GM18909 (cell line): ENCODE measurements at regions not wholly inside any gene's neighbourhood (a gene's known extent, or its start where the extent isn't known, plus 50 kb on each side); places are given as distances from the start of the nearest gene placed in this dataset.
"Not testable (repeated sequence)": the region's sequence is repeated elsewhere in the genome, so short reads cannot be mapped to it uniquely, and the experiment has no call there.

Source experiments
- ATAC-seq: cut with Tn5 transposase; IDR thresholded peaks from one replicate; pipeline ENCODE4 v1.9.1; 2021; ENCODE audit warnings: mild to moderate bottlenecking; ENCODE audit not compliant: unreplicated experiment, poor library complexity

- ATAC-seq = no peak
Observed at GRCh38 chr12:84091651-84092050, 820.9 kb downstream of the SLC6A15 start.

DNA sequence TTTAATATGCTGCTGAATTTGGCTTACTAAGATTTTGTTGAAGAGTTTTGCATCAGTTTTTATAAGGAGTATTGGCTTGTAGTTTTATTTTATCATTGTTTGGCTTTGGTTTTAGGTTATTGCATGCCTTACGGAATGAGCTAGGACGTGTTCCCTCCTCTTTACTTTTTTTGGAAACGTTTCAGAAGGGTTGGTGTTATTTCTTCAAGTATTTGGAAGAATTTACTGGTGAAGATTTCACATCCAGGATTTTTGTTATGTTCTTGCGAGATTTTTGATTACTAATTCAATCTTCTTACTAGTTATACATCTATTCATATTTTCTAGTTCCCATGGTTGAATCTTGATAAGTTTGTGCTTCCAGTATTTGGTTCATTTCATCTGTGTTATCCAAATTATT lies 823.2 kb downstream of the SLC6A15 start:
- no peak for ATAC-seq

- no peak for ATAC-seq
Observed at GRCh38 chr12:84085046-84085445, 827.6 kb downstream of the SLC6A15 start.

DNA sequence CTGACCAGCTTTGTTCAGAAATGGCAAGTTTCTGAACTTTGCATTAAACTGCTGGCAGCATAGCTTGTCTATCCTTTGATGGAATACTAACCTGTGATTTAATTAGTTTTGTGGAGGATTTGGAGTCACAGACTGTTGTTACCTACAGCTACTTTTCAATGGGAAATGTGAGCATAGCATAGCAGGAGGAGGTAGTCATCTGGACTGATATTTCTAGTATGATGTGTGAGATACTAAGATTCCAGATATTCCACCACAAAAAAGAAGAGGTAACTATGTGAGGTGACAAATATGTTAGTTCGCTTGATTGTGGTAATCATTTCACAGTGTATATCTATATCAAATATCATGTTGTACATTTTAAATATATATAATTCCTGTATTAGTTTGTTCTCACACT lies 833.0 kb downstream of the SLC6A15 start:
- no peak for ATAC-seq

DNA sequence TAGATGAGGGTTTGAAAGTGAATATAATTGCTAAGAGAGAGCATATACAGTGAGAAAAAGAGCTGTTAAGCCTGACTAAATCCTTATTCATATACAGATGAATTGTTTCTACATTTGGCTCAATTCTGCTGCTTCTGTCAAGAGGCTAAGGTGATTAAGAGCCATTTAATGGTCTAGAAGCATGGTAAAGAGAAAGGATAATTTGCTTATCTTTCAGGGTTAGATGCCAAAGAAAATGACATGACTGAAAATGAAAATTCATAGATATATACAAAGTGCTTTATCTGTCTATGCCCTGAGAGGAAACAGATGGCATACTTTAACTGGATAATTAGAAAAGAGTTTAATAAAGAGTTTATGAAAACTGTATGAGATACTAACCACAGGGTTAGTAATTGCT lies 834.9 kb downstream of the SLC6A15 start:
- ATAC-seq = no peak

- no peak for ATAC-seq
Observed at GRCh38 chr12:84075991-84076390, 836.6 kb downstream of the SLC6A15 start.

- ATAC-seq = no peak
Observed at GRCh38 chr12:84073401-84073800, 839.2 kb downstream of the SLC6A15 start.

DNA sequence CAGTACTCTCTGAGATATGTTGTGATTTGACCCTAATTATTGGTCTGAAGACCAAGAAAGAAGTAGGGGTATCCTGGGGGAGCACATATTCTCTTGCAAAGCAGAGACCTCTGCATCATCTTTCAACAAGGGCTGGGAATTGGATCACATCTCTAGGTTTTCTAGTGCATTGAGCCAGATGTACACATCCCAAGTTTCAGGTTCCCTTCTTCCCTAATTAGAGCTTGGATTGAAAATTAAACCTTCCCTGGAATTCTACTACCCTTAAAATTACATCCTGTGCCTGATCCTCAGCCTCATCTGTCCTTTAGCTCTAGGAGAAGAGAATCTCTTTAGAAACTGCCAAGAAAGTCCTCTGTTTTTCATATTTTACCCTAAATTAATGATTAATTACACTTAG lies 839.6 kb downstream of the SLC6A15 start:
- ATAC-seq = no peak

DNA sequence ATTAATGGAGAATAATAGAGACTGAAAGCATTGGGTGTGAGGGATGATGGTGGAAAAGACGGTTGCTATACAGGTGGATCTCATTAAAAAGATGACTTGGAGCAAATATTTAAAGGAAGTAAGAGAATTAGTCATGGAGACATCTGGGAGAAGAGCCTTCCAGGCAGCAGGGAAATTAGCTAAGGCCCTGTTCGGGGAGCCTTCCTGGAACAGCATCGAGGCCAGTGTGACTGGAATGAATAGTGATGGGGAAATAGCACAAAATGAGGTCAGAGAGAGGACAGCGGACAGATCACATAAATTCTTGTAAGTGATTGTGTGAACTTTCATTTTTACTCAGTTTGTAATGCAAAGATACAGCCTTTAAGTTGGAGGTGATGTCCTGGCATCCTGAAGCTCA lies 842.3 kb downstream of the SLC6A15 start:
- ATAC-seq = no peak

DNA sequence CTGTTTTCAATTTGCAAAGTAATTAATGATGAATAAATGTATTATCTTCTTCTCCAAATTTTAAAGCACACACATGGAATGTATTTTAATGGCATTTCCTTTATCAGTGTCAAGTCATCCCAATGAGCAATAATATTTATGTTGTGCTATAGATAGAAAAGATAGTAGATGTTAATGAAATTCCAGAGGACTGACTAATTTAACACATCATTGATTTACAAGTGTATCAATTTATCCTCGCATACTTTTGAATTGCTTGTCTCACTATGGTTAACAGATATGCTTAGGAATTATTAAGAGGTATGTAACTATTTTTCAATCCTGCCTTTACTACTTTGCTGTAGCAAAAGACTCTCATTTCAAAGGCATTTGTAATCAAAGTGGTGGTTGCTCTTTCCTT lies 842.9 kb downstream of the SLC6A15 start:
- no peak for ATAC-seq

GRCh38 chr12:84069198-84069597 lies 843.4 kb downstream of the SLC6A15 start:
- ATAC-seq = no peak

DNA sequence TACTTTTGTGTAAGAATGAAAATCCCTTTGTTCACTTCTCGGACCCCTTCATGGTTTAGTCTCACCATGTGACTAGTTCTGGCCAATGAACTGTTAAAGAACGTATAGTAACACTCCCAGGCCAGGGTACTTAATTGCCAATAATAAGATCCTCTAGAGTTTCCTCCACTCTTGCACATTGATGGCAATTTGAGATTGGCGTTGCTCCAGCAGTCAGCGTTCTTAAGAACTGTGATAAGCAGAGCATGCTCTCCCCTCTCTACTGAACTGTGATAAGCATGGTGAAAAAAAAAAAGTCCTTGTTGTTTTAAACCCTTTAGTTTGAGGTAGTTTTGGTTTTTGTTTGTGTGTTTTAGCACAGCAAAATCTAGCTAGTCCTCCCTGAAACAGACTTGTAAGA lies 854.5 kb downstream of the SLC6A15 start:
- ATAC-seq = no peak

- no peak for ATAC-seq
Observed at GRCh38 chr12:84054811-84055210, 857.8 kb downstream of the SLC6A15 start.

DNA sequence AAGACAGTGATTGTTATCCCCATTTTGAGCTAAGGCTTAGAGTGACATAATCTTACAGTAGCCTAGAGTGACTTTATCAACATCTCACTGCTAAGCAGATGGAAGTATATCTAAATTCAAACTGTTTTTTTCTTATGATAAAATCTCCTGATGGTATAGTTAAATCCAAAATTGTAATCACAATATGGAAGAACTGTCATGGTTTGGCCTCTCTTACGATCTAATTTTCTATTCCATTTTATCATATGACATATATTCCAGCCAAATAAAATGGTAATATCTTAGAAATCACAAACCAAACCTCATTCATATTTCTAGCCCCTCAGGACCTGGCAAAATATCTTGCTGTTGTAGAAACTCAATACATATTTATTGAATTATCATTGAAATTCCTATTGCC lies 864.7 kb downstream of the SLC6A15 start:
- no peak for ATAC-seq

GRCh38 chr12:84046859-84047258 lies 865.7 kb downstream of the SLC6A15 start:
- no peak for ATAC-seq

DNA sequence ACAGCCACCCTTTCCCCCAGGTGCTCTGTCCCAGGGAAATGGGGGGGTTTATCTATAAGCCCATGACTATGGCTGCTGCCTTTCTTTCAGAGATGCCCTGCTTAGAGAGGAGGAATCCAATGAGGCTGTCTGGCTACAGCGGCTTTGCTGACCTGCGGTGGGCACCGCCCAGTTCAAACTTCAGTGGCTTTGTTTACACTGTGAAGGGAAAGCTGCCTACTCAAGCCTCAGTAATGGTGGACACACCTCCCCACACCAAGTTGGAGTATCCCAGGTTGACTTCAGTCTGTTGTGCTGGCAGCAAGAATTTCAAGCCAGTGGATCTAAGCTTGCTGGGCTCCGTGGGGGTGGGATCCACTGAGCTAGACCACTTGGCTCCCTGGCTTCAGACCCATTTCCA lies 869.2 kb downstream of the SLC6A15 start:
- no peak for ATAC-seq

DNA sequence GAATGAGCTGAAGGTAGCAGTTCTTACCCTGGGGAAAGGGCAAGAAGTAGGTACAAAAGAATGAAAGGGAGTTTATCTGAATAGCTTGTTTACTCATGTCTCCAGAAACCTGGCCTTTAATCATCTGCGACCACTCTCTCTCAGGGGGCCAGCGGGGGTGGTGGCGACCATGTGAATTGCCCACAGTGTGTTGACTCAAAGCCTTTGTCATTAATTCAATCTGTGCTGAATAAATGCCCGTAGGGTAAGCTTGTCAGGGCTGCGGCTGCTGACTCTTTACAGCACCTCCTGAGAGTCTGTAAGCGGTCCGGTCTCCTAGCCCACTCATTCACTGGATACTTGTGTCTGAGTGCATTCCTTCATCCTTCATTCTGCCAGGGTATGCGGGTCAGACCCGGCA lies 874.4 kb downstream of the SLC6A15 start:
- ATAC-seq = no peak

DNA sequence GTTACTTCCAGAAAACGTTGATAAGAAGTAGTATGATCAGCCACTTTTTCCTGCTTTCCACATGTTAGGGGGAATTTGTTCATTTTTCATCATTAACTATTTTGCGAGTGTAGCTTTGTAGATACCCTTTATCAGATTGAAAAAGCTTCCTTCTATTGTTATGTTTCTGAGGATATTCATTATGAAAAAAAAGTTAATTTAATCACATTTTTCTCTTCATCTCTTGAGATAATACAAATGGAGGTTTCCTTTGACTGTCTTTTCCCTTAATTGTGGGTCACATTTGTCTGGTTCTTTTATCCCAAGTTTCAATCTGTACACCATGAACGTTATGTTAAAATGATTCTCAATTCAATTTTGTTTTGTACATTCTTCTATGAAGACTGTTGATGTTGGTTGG lies 875.7 kb downstream of the SLC6A15 start:
- no peak for ATAC-seq

DNA sequence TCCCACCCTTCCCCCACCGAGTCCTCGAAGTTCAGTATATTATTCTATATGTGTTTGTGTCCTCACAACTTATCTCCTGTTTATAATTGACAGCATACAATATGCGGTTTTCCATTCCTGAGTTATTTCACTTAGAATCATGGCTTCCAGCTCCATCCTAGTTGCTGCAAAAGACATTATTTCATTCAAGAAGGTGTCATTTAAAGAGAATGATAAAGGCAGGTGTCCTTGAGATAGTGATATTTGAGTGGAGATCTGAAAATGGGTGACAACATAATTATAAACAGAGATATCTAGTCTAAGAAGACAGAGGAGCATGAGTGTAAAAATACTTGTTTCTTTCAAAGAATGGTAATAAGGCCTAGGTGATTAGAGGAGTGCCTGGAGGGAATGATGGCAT lies 876.8 kb downstream of the SLC6A15 start:
- ATAC-seq = no peak

DNA sequence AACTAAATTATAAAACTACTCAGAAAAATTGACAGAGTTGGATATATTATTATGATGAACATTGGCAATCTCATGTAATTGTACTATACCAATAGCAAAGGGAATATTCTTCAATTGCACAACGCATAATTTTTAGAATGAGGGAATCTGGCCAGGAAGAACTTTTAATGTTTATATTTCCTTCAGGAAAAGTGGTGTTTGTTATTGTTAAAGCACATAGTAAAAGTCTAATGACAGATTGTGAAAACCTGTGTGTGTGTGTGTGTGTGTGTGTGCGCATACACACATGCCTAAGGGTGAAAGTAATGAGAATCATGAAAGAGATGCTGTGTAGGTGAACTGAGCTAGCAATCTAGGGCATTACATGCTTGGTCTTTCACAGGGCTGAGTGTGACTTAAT lies 877.7 kb downstream of the SLC6A15 start:
- ATAC-seq = no peak

- ATAC-seq = no peak
Observed at GRCh38 chr12:84033162-84033561, 879.4 kb downstream of the SLC6A15 start.

DNA sequence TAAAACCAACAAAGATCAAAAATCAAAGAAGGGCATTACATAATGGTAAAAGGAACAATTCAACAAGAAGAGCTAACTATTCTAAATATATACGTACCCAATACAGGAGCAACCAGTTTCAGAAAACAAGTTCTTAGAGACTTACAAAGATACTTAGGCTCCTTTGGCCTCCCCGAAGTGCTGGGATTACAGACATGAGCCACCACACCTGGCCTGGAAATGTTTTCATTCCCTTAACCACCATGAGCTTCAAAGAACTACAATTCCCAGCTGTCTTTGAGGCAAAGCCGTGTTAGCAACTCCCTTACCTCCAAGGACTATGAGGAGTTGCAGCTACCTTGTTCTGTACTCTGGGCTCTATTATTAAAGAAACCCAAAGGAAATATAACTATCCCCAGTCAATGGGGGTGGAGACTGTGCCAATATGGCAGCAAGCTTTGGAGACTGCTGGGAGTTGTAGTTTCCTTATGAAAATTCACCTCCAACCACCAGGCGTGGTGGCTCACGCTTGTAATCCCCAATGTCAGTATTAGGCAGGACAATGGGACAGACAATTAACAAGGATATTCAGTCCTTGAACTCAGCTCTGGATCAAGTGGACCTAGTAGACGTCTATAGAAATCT lies 893.9 kb downstream of the SLC6A15 start:
- ATAC-seq = not testable (repeated sequence)

DNA sequence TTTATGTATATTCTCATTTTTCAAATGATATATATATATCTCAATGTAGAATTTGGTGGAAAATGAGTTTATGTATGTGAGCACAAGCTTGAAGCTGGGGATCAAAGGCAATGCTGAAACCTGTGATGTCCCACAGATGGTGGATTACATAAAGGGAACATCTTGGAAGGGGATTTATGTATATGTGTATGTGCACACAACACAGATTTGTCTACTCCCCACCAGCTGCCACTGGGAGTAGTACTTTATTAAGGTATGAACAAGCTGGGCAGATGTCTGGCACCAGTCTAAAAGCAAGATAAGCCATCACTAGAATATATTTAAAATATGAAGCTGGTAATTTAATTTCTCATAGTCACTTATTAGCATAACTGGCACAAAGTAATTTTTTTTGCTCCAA lies 895.6 kb downstream of the SLC6A15 start:
- no peak for ATAC-seq
